ENCODE measurements at regions not wholly inside any gene's neighbourhood (a gene's known extent, or its start where the extent isn't known, plus 50 kb on each side); places are given as distances from the start of the nearest gene placed in this dataset.

GRCh38 chr5:171509467-171509866 is 90.0 kb downstream of the FGF18 start:
- TF ChIP-seq FOXS1 (CRISPR knock-in tag; IDR thresholded peaks at IDR 0.05) (no peak), RARB (CRISPR knock-in tag; IDR thresholded peaks at IDR 0.05) (no peak), ESRRA (IDR thresholded peaks at IDR 0.05; ENCODE audit: borderline replicate concordance, low read length) (no peak), MAZ (IDR thresholded peaks at IDR 0.05; ENCODE audit: borderline replicate concordance, low read depth, low read length) (no peak), HOXB5 (CRISPR knock-in tag; IDR thresholded peaks at IDR 0.05) (no peak), EP300 (IDR thresholded peaks at IDR 0.05) (no peak), TFCP2L1 (CRISPR knock-in tag; IDR thresholded peaks at IDR 0.05) (no peak), USF2 (IDR thresholded peaks at IDR 0.05) (no peak), MYC (IDR thresholded peaks at IDR 0.05; ENCODE audit: borderline replicate concordance, low read length) (no peak)
- DNase-seq (ENCODE audit: low read depth in 1 of 2, low spot score in 1 of 2) (no peak), ATAC-seq (no peak), FAIRE-seq (no peak)
- H3K9me3 ChIP-seq: no peaks in the 10 kb centered on the region
- CTCF ChIA-PET: interaction anchor here (0.6 to 2.1 kb wide), 4 partner anchors 15 to 909 kb away, joined by 3 to 4 read pairs (median 4); no protein-coding TSS in a partner anchor
- no peaks in the 10 kb centered on the region for H3K4me1 ChIP-seq
- H3K27ac ChIP-seq: no peak overlapping the region
- POLR2A ChIA-PET: no interaction called here
- H3K4me3 ChIP-seq: no peak overlapping the region
- WGBS (ENCODE audit: missing lambda C conversion rate): 72% methylated on average over 7 of the region's 7 CpGs
- no peak overlapping the region for H3K4me2 ChIP-seq

- ChIA-PET CTCF (interaction anchor here (1.4 to 2.0 kb wide), 2 partner anchors 10 to 399 kb away, joined by 3 to 5 read pairs; no protein-coding TSS in a partner anchor), POLR2A (no interaction called here)
- Histone ChIP-seq H3K9me3 (no peaks in the 10 kb centered on the region), H3K4me1 (no peaks in the 10 kb centered on the region), H3K4me2 (no peak overlapping the region), H3K27ac (no peak overlapping the region), H3K4me3 (no peak overlapping the region)
- ATAC-seq (no peak), FAIRE-seq (no peak), DNase-seq (ENCODE audit: low read depth in 1 of 2, low spot score in 1 of 2) (no peak)
- TF ChIP-seq PHF8 (IDR thresholded peaks at IDR 0.05; ENCODE audit: borderline replicate concordance, low read depth) (no peak), CHD2 (IDR thresholded peaks at IDR 0.05; ENCODE audit: low read length, partially characterized antibody) (no peak), ESRRA (IDR thresholded peaks at IDR 0.05; ENCODE audit: borderline replicate concordance, low read length) (no peak), REST (IDR thresholded peaks at IDR 0.05) (no peak), POLR2A (IDR thresholded peaks at IDR 0.05; ENCODE audit: low read length) (no peak), CEBPB (IDR thresholded peaks at IDR 0.05) (no peak), EHMT2 (IDR thresholded peaks at IDR 0.05; ENCODE audit: low read depth) (no peak), ZC3H11A (IDR thresholded peaks at IDR 0.05) (no peak), KDM1A (IDR thresholded peaks at IDR 0.05; ENCODE audit: low read depth) (no peak), BHLHE40 (IDR thresholded peaks at IDR 0.05; ENCODE audit: low read depth, low read length) (no peak), CTCF (IDR thresholded peaks at IDR 0.05) (no peak), ZNF302 (CRISPR knock-in tag; IDR thresholded peaks at IDR 0.05) (no peak), MAFK (IDR thresholded peaks at IDR 0.05; ENCODE audit: partially characterized antibody) (no peak), TP53 (CRISPR knock-in tag; IDR thresholded peaks at IDR 0.05) (no peak), RFX5 (IDR thresholded peaks at IDR 0.05) (no peak), HOXA7 (CRISPR knock-in tag; IDR thresholded peaks at IDR 0.05) (no peak), MAX (IDR thresholded peaks at IDR 0.05) (no peak), MYC (IDR thresholded peaks at IDR 0.05; ENCODE audit: borderline replicate concordance, low read length) (no peak), ZFP36 (IDR thresholded peaks at IDR 0.05; ENCODE audit: borderline replicate concordance, partially characterized antibody) (no peak)
- WGBS (ENCODE audit: missing lambda C conversion rate): 61% methylated on average over 5 of the region's 5 CpGs
Observed at GRCh38 chr5:171512397-171512796, 93.0 kb downstream of the FGF18 start.
